HL-60 (cell line): ENCODE measurements at regions not wholly inside any gene's neighbourhood (a gene's known extent, or its start where the extent isn't known, plus 50 kb on each side); places are given as distances from the start of the nearest gene placed in this dataset.

Experiments
- DNase-seq, 2 experiments: peaks; one replicate each; pipeline ENCODE4 v3.0.0-alpha.2; 2010 to 2020; ENCODE audit warnings: low read depth in 1 of 2, low spot score in 1 of 2
- H3K27ac ChIP-seq: fragments of 250-450 bp; sonication (Bioruptor Pico); replicated peaks from 2 replicates; pipeline ENCODE4 v1.5.1; 2020; ENCODE audit warnings: mild to moderate bottlenecking, moderate library complexity
- H3K27me3 ChIP-seq: fragments of 250-450 bp; sonication (Bioruptor Pico); 2 replicates; pipeline ENCODE4 v1.5.1; 2021; ENCODE audit warnings: mild to moderate bottlenecking, moderate library complexity; ENCODE audit not compliant: insufficient read depth, poor library complexity, severe bottlenecking
- H3K4me3 ChIP-seq: replicated peaks from 2 replicates; pipeline ENCODE4 v1.5.1; 2011; ENCODE audit warnings: mild to moderate bottlenecking, control low read depth, low read length; ENCODE audit not compliant: insufficient read depth
- CTCF ChIP-seq: IDR thresholded peaks from one replicate; pipeline ENCODE4 v1.5.1; 2011; ENCODE audit warnings: low read length, control low read depth, inconsistent platforms; ENCODE audit not compliant: insufficient read depth
- GABPA ChIP-seq: IDR thresholded peaks from 2 replicates; pipeline ENCODE4 v1.6.1; 2012; ENCODE audit warnings: low read depth
- POLR2AphosphoS5 ChIP-seq: IDR thresholded peaks from 2 replicates; pipeline ENCODE4 v1.6.1; 2012; ENCODE audit warnings: low read depth
- REST ChIP-seq: IDR thresholded peaks from 2 replicates; pipeline ENCODE4 v1.6.1; 2012; ENCODE audit warnings: low read depth; ENCODE audit not compliant: insufficient replicate concordance
- SPI1 ChIP-seq: IDR thresholded peaks from 2 replicates; pipeline ENCODE4 v1.6.1; 2012; ENCODE audit warnings: low read depth, mild to moderate bottlenecking, borderline replicate concordance

- no peak overlapping the region for H3K27ac ChIP-seq
- TF ChIP-seq POLR2AphosphoS5 = no peak
- TF ChIP-seq REST = no peak
- TF ChIP-seq CTCF = no peak
- H3K4me3 ChIP-seq = no peak overlapping the region
- DNase-seq = no peak
- H3K27me3 ChIP-seq = no peaks in the 10 kb centered on the region
Observed at GRCh38 chr14:39946807-39947206, 514.6 kb upstream of the FBXO33 start.

- TF ChIP-seq POLR2AphosphoS5 (no peak), CTCF (no peak), GABPA (no peak), SPI1 (no peak), REST (no peak)
- no peak for DNase-seq
- no peak overlapping the region for H3K27ac ChIP-seq
- H3K4me3 ChIP-seq = no peak overlapping the region
- H3K27me3 ChIP-seq = no peaks in the 10 kb centered on the region
Observed at GRCh38 chr14:39939023-39939422, 506.8 kb upstream of the FBXO33 start.

GRCh38 chr14:39912192-39913100 lies 480.2 kb upstream of the FBXO33 start:
- Histone ChIP-seq H3K27me3 (no peaks in the 10 kb centered on the region), H3K4me3 (no peak overlapping the region), H3K27ac (no peak overlapping the region)
- no peak for DNase-seq
- no peak for TF ChIP-seq GABPA
- TF ChIP-seq POLR2AphosphoS5 = no peak

GRCh38 chr14:39897657-39898056 lies 465.4 kb upstream of the FBXO33 start:
- TF ChIP-seq SPI1 (no peak), CTCF (no peak), REST (no peak), POLR2AphosphoS5 (no peak), GABPA (no peak)
- no peak for DNase-seq
- Histone ChIP-seq H3K4me3 (no peak overlapping the region), H3K27me3 (no peaks in the 10 kb centered on the region), H3K27ac (no peak overlapping the region)
